Fibroblast of skin of right quadriceps (primary cell): ENCODE measurements at regions not wholly inside any gene's neighbourhood (a gene's known extent, or its start where the extent isn't known, plus 50 kb on each side); places are given as distances from the start of the nearest gene placed in this dataset.
"Not testable (repeated sequence)": the region's sequence is repeated elsewhere in the genome, so short reads cannot be mapped to it uniquely, and the experiment has no call there.

ENCODE experiments used
- DNase-seq: peaks from one replicate; pipeline ENCODE4 v3.0.0-alpha.2; 2013

- DNase-seq, result no peak
These were observed 130.6 kb downstream of the SPP2 start for GRCh38 chr2:234181121-234181520.

- DNase-seq, result no peak
These were observed 128.5 kb downstream of the SPP2 start for GRCh38 chr2:234179031-234179363.

GRCh38 chr2:234178330-234179030, 128.0 kb downstream of the SPP2 start:
- DNase-seq, result peak; percentile 27

- DNase-seq, result no peak
These were observed 125.1 kb downstream of the SPP2 start for GRCh38 chr2:234175649-234176048.

GRCh38 chr2:234174742-234175141, 124.2 kb downstream of the SPP2 start:
- no peak for DNase-seq

GRCh38 chr2:234172532-234172931, 122.0 kb downstream of the SPP2 start:
- no peak for DNase-seq

- DNase-seq, result no peak
These were observed 121.6 kb downstream of the SPP2 start for GRCh38 chr2:234172066-234172465.

- no peak for DNase-seq
These were observed 121.2 kb downstream of the SPP2 start for GRCh38 chr2:234171666-234172065.

GRCh38 chr2:234169674-234170073, 119.2 kb downstream of the SPP2 start:
- DNase-seq, result no peak

- peak; percentile 85 for DNase-seq
These were observed 118.4 kb downstream of the SPP2 start for GRCh38 chr2:234168605-234169570.

- no peak for DNase-seq
These were observed 116.0 kb downstream of the SPP2 start for GRCh38 chr2:234166531-234166930.

GRCh38 chr2:234165421-234165820, 114.9 kb downstream of the SPP2 start:
- DNase-seq, result peak; percentile 94

GRCh38 chr2:234164493-234165413, 114.3 kb downstream of the SPP2 start:
- DNase-seq, result no peak

GRCh38 chr2:234163510-234164045, 113.1 kb downstream of the SPP2 start:
- DNase-seq, result no peak

- DNase-seq, result no peak
These were observed 112.4 kb downstream of the SPP2 start for GRCh38 chr2:234162861-234163260.

GRCh38 chr2:234161932-234162331, 111.4 kb downstream of the SPP2 start:
- no peak for DNase-seq

GRCh38 chr2:234158812-234159211, 108.3 kb downstream of the SPP2 start:
- peak; percentile 82 for DNase-seq

- DNase-seq, result no peak
These were observed 107.5 kb downstream of the SPP2 start for GRCh38 chr2:234157817-234158588.

GRCh38 chr2:234156326-234156725, 105.8 kb downstream of the SPP2 start:
- no peak for DNase-seq

- not testable (repeated sequence) for DNase-seq
These were observed 102.3 kb downstream of the SPP2 start for GRCh38 chr2:234152835-234153234.

- peak; percentile 15 for DNase-seq
These were observed 96.9 kb downstream of the SPP2 start for GRCh38 chr2:234147335-234147861.
